Spleen (tissue), 11 donors: ENCODE measurements at regions not wholly inside any gene's neighbourhood (a gene's known extent, or its start where the extent isn't known, plus 50 kb on each side); places are given as distances from the start of the nearest gene placed in this dataset.
"Not testable (repeated sequence)": the region's sequence is repeated elsewhere in the genome, so short reads cannot be mapped to it uniquely, and the experiment has no call there.

Experiments
- DNase-seq: peaks from one replicate; pipeline ENCODE4 v3.0.0-alpha.2; 2020
- H3K27ac ChIP-seq, 8 donors: fragments of 200-600 bp; sonication (generic) in 7 of 8; 1 replicate in 4 of 8; 2 replicates in 4 of 8; pipeline versions ENCODE4 v1.5.0 to v1.8.0; 2016 to 2021; ENCODE audit warnings: inconsistent platforms in 4 of 8, mild to moderate bottlenecking in 4 of 8, moderate library complexity in 1 of 8
- H3K27me3 ChIP-seq, 7 donors: fragments of 200-600 bp; sonication (generic) in 6 of 7; replicated peaks in 1 of 7; 1 replicate in 4 of 7; 2 replicates in 3 of 7; pipeline versions ENCODE4 v1.5.0 to v1.8.0; 2016 to 2021; ENCODE audit warnings: inconsistent platforms in 3 of 7, mild to moderate bottlenecking in 1 of 7
- H3K36me3 ChIP-seq, 6 donors: fragments of 200-600 bp; sonication (generic) in 5 of 6; 1 replicate in 4 of 6; 2 replicates in 2 of 6; pipeline versions ENCODE4 v1.5.0 to v1.8.0; 2016 to 2021; ENCODE audit warnings: inconsistent platforms in 2 of 6
- H3K4me1 ChIP-seq, 6 donors: fragments of 200-600 bp; sonication (generic) in 5 of 6; 1 replicate in 3 of 6; 2 replicates in 3 of 6; pipeline versions ENCODE4 v1.5.0 to v1.8.0; 2016 to 2021; ENCODE audit warnings: inconsistent platforms in 3 of 6
- H3K4me3 ChIP-seq, 8 donors: fragments of 200-600 bp; sonication (generic) in 7 of 8; 1 replicate in 4 of 8; 2 replicates in 4 of 8; pipeline versions ENCODE4 v1.5.0 to v1.8.0; 2016 to 2021; ENCODE audit warnings: inconsistent platforms in 4 of 8, mild to moderate bottlenecking in 4 of 8, moderate library complexity in 2 of 8
- H3K9me3 ChIP-seq, 8 donors: fragments of 200-600 bp; sonication (generic) in 7 of 8; 1 replicate in 4 of 8; 2 replicates in 4 of 8; pipeline versions ENCODE4 v1.5.0 to v1.8.0; 2016 to 2021; ENCODE audit warnings: inconsistent platforms in 4 of 8
- POLR2A ChIP-seq, 3 donors: fragments of 450-650 bp; IDR thresholded peaks; one replicate each; pipeline ENCODE4 v1.5.1; 2017; ENCODE audit warnings: antibody characterized with exemption in 3 of 3, mild to moderate bottlenecking in 1 of 3
- POLR2AphosphoS5 ChIP-seq, 3 donors: sonication (generic); formaldehyde crosslinking; IDR thresholded peaks; one replicate each; pipeline ENCODE4 v1.5.1; 2017; ENCODE audit warnings: antibody characterized with exemption in 3 of 3
- WGBS, 5 donors: extraction: QIAGEN DNeasy Blood & Tissue Kit in 3 of 5; methylation state at CpG; one replicate each; pipeline versions ENCODE4 v1.1.5 to v1.1.7; 2013 to 2018; 5-methylcytosine and 5-hydroxymethylcytosine counted together
- intact Hi-C: fragments of 100-400 bp; cut with DNase I; formaldehyde crosslinking; loops from one replicate; pipeline ENCODE4 v1.15.0; 2023; ENCODE audit warnings: low total_unique reads
- TF ChIP-seq, protein P1 (sequence below), 11 experiments: fragments of 200-600 bp in 7 of 11; fragments of 450-650 bp in 4 of 11; sonication (generic) in 4 of 11; IDR thresholded peaks in 8 of 11; conservative IDR thresholded peaks in 3 of 11; 1 replicate in 7 of 11; 2 replicates in 4 of 11; pipeline versions ENCODE4 v1.4.0 to v1.8.0; 2016 to 2021; ENCODE audit warnings: antibody characterized with exemption in 11 of 11, inconsistent platforms in 4 of 11, mild to moderate bottlenecking in 1 of 11
- donor health status: healthy with polysubstance abuse.
- donor health status: DM: no; HTN: no; CAD: no; lungs with moderate emphysema.
- donor health status: DM: no; HTN: no; CAD: no.
- donor health status: Bipolar disorder and iron deficiency.
- donor health status: healthy.
- donor health status: DM: no; HTN: no; CAD: no.
- donor health status: DM: yes; HTN: yes; CAD: no.

DNA sequence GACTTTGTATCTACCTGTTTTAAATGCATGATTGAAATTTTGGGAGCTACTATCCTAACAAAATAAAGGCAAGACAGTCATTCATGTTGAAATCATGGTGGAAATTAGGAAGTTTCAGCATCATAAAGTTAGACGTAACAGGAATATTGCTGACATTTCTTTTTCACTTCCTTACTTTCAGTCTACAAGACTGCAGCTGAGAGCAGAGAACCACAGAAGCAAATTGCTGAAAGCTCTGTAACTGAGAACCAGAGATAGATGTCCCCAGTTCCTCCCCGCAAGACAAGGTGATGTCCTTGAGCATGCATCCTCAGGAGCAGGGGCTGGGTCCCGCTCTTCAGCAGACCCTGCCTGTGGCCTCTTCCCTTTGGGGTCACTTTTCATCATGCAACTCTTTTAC, 466.3 kb upstream of the POM121L12 start:
- Histone ChIP-seq H3K9me3 (peaks cover 0 to 26% (median 0%) of the 10 kb centered on the region in 8 donors), H3K4me3 (no peak overlapping the region), H3K27me3 (no peaks in the 10 kb centered on the region), H3K4me1 (no peaks in the 10 kb centered on the region), H3K27ac (no peak overlapping the region), H3K36me3 (no peaks in the 10 kb centered on the region)
- intact Hi-C loops: no loop called here
- WGBS, 5 donors: 63 to 81% (median 70%) methylated on average over 3 of the region's 3 CpGs
- TF ChIP-seq POLR2A (IDR thresholded peaks at IDR 0.05) (no peak), POLR2AphosphoS5 (IDR thresholded peaks at IDR 0.05) (no peak)
- TF ChIP-seq, protein P1, sequence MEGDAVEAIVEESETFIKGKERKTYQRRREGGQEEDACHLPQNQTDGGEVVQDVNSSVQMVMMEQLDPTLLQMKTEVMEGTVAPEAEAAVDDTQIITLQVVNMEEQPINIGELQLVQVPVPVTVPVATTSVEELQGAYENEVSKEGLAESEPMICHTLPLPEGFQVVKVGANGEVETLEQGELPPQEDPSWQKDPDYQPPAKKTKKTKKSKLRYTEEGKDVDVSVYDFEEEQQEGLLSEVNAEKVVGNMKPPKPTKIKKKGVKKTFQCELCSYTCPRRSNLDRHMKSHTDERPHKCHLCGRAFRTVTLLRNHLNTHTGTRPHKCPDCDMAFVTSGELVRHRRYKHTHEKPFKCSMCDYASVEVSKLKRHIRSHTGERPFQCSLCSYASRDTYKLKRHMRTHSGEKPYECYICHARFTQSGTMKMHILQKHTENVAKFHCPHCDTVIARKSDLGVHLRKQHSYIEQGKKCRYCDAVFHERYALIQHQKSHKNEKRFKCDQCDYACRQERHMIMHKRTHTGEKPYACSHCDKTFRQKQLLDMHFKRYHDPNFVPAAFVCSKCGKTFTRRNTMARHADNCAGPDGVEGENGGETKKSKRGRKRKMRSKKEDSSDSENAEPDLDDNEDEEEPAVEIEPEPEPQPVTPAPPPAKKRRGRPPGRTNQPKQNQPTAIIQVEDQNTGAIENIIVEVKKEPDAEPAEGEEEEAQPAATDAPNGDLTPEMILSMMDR (IDR thresholded peaks at IDR 0.05 in 8 of 11, conservative IDR thresholded peaks at IDR 0.05 in 3 of 11): no peak
- DNase-seq: no peak

DNA sequence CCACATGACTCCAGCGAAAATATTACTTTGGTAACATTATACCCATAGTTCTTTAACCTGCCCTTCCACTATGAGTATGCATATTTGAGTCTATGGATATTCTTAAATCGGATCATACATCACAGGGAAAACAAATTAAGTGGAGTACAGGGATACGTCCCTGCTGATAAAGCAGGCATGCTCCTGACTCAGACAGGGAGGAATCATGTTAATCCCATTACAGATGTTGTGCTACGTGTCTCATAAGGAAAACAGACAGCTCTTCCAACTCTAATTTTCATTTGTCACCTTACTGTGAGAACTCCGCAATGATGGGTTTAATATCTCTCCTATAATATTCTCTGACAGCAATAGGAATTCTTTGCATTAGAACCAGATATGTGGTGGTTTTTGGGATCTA, 469.5 kb upstream of the POM121L12 start:
- Histone ChIP-seq H3K4me3 (no peak overlapping the region), H3K9me3 (peaks cover 0 to 17% (median 0%) of the 10 kb centered on the region in 8 donors), H3K4me1 (no peaks in the 10 kb centered on the region), H3K27ac (no peak overlapping the region), H3K27me3 (no peaks in the 10 kb centered on the region), H3K36me3 (no peaks in the 10 kb centered on the region)
- no peak for DNase-seq
- intact Hi-C loops: no loop called here
- 77 to 88% (median 82%) methylated on average over 5 of the region's 5 CpGs for WGBS, 5 donors
- TF ChIP-seq, protein P1 (IDR thresholded peaks at IDR 0.05 in 8 of 11, conservative IDR thresholded peaks at IDR 0.05 in 3 of 11): no peak
- TF ChIP-seq POLR2AphosphoS5 (IDR thresholded peaks at IDR 0.05) (no peak), POLR2A (IDR thresholded peaks at IDR 0.05) (no peak)

DNA sequence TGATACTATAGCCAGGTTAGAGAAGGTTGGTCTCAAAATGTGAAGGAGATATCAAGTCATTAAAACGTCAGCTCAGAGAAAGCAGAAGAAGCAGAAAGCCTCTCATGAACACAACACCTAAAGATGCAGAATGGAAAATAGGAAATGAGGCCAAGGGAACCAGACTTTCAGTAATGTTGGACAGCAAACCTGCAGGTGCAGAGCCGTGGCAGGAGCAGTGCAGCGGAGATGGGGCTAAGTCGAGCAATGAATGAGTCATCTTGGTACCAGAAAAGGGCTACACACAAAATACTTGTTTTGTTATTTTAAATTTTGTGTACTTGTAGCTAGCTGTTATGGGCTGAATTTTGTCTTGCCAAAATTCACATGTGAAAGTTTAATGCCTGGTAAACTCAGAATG, 479.6 kb upstream of the POM121L12 start:
- Histone ChIP-seq H3K4me3 (no peak overlapping the region), H3K27ac (no peak overlapping the region), H3K4me1 (no peaks in the 10 kb centered on the region), H3K9me3 (peaks cover 0 to 21% (median 1%) of the 10 kb centered on the region in 8 donors), H3K27me3 (no peaks in the 10 kb centered on the region), H3K36me3 (no peaks in the 10 kb centered on the region)
- no peak for DNase-seq
- TF ChIP-seq, protein P1 (IDR thresholded peaks at IDR 0.05 in 8 of 11, conservative IDR thresholded peaks at IDR 0.05 in 3 of 11): no peak
- TF ChIP-seq POLR2AphosphoS5 (IDR thresholded peaks at IDR 0.05): no peak
- TF ChIP-seq POLR2A (IDR thresholded peaks at IDR 0.05): no peak
- WGBS, 5 donors: 59 to 87% (median 78%) methylated on average over 4 of the region's 4 CpGs
- intact Hi-C loops: no loop called here

DNA sequence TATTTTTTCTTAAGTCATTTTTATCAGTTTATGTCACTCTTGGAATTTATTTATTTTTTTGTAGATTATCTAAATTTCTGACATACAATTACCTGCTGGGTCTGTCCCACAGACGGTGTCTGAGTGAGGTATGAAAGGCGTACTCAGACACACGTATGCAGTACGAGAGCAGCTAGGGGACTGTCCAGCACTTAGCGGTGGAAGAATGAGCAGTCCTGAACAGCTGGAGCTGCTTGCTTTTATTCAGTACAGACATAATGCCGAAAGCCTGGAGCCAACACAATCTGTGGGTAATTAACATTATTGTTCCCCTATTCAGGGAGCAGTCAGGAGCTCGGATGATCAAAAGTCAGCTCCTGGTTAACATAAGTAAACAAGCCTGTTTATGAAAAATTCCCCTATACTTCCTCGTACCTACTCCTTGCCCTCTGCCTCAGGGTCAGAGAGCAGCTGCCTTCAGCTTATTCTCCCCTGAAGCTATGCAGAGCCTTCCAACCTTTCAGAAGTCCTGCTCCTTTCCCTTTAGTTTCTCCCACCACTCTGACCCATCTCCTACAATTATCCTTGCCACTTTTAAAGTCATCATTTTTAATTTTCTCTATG, 488.0 kb upstream of the POM121L12 start:
- no peak for TF ChIP-seq POLR2AphosphoS5 (IDR thresholded peaks at IDR 0.05)
- TF ChIP-seq POLR2A (IDR thresholded peaks at IDR 0.05): no peak
- TF ChIP-seq, protein P1 (IDR thresholded peaks at IDR 0.05 in 8 of 11, conservative IDR thresholded peaks at IDR 0.05 in 3 of 11): no peak
- H3K9me3 ChIP-seq: peaks cover 0 to 18% (median 0%) of the 10 kb centered on the region in 8 donors
- WGBS, 5 donors: 81 to 86% (median 83%) methylated on average over 8 of the region's 8 CpGs

DNA sequence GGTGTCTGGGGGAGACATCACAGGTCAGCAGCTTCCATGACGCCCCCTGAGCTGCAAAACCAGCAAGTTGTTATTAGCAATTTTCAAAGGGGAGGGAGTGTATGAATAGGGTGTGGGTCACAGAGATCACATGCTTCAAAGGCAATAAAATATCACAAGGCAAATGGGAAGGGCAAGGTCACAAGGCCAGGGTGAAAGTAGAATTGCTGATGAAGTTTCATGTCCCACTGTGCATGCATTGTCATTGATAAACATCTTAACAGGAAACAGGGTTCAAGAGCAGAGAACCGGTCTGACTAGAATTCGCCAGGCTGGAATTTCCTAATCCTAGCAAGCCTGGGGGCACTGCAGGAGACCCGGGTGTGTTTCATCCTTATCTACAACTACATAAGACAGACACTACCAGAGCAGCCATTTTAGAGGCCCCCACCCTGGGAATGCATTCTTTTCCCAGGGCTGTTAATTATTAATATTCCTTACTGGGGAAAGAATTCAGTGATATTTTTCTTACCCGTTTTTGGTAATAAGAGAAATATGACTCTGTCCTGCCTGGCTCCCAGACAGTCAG, 494.2 kb upstream of the POM121L12 start:
- H3K27ac ChIP-seq, H3K4me3 ChIP-seq, H3K36me3 ChIP-seq, intact Hi-C loops, DNase-seq, H3K27me3 ChIP-seq, H3K4me1 ChIP-seq: not testable (repeated sequence)
- whole genome bisulfite sequencing, 5 donors: 53 to 73% (median 63%) methylated on average over 5 of the region's 5 CpGs
- H3K9me3 ChIP-seq: peaks cover 0 to 32% (median 4%) of the 10 kb centered on the region in 8 donors

More for the DNA sequence above, 488.0 kb upstream of the POM121L12 start:
- Histone ChIP-seq H3K27me3 (no peaks in the 10 kb centered on the region), H3K27ac (no peak overlapping the region), H3K4me3 (no peak overlapping the region), H3K4me1 (no peaks in the 10 kb centered on the region), H3K36me3 (no peaks in the 10 kb centered on the region)
- intact Hi-C loops: no loop called here
- DNase-seq: no peak
